ENCODE measurements at regions not wholly inside any gene's neighbourhood (a gene's known extent, or its start where the extent isn't known, plus 50 kb on each side); places are given as distances from the start of the nearest gene placed in this dataset.
"Not testable (repeated sequence)": the region's sequence is repeated elsewhere in the genome, so short reads cannot be mapped to it uniquely, and the experiment has no call there.

DNA sequence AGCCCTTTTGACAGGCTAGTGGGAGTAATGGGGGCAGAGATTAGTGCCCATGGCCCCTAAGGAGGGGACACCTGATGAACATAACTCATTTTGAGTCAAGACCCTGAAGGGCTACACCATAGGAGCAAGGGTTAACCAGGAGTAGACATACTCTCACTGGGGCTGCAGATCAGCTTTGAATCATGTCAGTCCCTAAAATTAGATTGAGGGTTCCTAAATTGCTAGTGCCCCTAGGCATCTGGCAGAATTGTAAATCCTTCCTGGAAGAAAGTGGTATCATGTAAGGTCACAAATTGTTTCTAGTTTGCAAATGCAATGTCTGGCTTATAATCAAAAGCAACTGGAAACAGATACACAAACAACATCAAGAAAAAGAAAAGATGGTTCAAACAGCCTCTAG is 52.1 kb upstream of the LRRC37A2 start:
- TF ChIP-seq, protein P1, sequence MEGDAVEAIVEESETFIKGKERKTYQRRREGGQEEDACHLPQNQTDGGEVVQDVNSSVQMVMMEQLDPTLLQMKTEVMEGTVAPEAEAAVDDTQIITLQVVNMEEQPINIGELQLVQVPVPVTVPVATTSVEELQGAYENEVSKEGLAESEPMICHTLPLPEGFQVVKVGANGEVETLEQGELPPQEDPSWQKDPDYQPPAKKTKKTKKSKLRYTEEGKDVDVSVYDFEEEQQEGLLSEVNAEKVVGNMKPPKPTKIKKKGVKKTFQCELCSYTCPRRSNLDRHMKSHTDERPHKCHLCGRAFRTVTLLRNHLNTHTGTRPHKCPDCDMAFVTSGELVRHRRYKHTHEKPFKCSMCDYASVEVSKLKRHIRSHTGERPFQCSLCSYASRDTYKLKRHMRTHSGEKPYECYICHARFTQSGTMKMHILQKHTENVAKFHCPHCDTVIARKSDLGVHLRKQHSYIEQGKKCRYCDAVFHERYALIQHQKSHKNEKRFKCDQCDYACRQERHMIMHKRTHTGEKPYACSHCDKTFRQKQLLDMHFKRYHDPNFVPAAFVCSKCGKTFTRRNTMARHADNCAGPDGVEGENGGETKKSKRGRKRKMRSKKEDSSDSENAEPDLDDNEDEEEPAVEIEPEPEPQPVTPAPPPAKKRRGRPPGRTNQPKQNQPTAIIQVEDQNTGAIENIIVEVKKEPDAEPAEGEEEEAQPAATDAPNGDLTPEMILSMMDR (IDR thresholded peaks at IDR 0.05 in 2 of 3, conservative IDR thresholded peaks at IDR 0.05 in 1 of 3; ENCODE audit: insufficient read depth in 2 of 3, low read depth in 1 of 3, low read length in 3 of 3) = not testable (repeated sequence)
- TF ChIP-seq ZNF347 (CRISPR knock-in tag; IDR thresholded peaks at IDR 0.05; ENCODE audit: low read depth); POLR2AphosphoS5 (IDR thresholded peaks at IDR 0.05; ENCODE audit: control insufficient read depth, insufficient read depth, low read depth, low read length); FIP1L1 (IDR thresholded peaks at IDR 0.05; ENCODE audit: low read depth, low read length, poor library complexity, severe bottlenecking): not testable (repeated sequence)
